ENCODE measurements at regions not wholly inside any gene's neighbourhood (a gene's known extent, or its start where the extent isn't known, plus 50 kb on each side); places are given as distances from the start of the nearest gene placed in this dataset.

DNA sequence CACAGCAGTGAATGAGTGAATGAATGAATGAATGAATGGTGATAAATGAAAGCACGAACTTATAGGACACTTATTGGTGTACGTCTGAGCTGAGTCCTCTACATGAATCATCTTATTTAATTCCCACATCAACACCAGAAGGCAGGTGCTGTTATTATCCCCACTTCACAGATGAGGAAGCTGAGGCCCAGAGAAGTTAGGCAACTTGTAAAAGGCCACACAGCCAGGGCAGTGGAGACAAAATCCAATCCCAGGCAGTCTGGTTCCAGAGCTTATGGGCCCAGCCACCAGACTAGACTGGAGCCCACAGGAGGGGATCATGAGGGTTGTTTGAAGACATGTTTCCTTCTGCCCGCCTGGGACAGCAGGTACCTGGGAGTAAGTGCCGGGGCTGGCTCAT is 364.0 kb downstream of the MN1 start:
- no peak for DNase-seq

DNA sequence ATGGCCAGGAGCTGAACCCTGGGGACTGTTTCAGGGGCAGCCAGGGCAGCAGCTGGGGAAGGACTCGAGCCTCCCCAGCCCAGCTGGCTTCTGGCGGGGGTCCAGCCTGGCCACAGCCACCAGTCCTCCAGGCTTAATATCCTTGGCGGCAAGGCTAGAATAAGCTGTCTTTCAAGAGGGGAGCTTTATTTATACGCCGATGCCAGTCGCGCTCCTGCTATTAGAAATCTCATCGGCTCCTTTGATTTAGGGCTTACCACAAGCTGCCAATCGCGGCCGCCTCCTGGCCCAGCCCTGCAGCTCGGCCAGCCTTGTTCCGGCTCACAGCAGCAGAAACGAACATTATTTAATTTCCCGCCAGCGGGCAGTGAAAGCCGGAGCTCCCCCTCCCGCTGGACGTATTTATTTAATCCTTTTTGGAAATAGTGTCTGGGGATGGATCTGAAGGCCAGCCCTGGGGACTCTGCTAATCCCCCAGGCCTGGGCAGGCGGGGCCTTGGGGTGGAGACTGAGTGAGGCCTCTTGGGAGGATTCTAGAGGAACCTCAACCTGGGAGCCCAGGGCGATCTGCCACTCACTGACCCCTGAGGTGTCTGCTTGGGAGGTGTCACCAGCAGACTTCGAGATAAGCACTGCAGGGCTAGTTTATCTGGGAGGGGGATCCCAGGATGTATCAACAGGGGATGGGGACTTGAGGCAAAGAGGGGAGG is 363.1 kb downstream of the MN1 start:
- DNase-seq: peak; percentile 76

DNA sequence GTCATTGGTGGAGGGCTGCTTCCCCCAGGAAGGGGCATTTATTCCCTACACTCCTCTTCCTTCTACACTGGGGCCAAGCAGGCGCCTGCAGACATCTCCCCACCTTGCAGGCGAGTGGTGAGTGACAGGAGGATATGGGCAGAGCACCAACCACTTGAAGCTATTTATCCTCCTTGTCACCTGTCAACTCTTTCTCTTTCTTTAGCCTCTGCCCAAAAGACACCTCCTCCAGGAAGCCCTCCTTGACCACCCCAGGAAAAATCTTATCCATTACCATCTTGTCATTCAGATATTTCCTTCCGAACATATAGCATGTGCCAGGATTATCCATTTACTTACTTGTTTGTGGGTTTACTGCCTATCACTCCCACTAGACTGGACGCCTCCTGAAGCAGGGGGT is 362.4 kb downstream of the MN1 start:
- no peak for DNase-seq

DNA sequence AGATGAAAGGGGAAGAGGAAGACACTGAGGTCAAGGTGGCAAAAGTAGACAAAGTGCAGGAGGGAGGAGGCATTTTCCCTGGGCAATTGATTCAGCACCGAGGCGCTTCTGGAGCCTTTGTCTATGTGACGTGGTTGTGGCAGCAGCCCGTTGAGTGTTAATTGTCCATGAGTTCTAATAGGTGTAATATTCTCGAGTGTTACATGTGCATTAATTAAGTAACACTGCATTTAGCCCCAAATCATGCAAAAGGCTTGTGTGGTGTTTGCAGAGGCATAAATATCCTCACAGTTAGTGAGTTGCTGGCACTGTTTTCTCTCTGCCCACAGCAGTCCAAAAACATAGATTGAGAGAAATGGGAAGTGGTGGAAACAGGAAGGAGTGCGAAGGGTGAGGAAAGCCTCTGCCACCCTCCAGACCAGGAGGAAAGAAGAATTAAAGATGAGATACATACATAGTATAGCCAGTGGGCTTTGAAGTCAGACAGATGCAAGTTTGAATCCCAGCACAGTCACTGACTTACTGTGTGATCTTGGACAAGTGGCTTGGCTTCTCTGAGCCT is 361.2 kb downstream of the MN1 start:
- DNase-seq: no peak

DNA sequence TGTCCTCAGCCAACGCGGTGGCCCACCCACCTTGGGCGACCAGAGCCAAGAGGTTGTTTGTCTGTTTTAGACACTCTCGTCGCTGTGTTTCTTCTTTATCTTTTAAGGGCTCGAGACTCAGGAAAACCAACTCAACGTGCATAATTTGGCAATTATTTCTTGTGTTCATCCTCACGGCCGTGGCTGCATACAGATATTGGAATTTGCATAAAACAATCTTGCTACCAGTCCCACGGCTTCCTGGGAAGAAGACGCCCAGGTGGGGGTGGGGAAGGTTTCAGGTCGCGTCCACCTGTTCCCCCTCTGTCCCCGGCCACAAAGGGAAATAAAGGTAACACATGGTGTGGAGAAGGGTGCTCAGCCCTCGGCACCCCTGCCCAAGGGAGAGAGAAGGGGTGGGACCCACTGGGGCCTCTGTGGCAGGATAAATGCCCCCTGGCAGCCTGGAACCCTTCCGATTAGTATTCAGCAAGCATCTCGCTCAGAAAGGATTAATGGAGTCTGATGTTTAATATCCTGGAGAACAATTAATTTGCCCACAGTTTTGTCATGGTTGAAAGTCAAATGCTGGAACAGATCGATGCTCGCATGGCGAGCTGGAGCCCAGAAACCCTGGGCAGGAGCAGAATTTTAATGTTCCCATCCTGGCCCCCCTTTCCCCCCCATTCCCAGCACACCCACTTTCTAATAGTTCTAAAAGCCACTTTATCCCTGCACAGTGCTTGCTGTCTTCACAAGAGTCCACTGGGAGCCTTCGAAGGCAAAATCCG is 359.7 kb downstream of the MN1 start:
- no peak for DNase-seq

DNA sequence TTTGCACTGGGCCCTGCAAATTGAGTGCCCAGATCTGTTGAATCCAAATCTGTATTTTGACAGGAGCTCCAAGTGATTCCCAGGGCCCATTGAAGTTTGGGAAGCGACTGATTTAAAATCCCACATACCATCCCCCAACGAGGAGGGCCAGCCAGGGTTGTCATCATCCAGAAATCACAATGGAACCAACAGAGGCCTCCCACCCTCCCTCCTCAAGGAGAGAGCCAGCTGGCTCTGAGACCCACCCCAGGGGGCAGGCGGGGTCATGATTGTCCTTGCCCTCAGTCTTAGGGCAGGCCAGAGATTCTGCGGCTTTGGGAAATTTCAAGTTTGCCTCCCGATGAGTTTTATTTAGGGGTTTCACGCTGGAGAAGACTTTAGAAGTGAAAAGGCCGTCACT is 358.2 kb downstream of the MN1 start:
- DNase-seq: no peak

DNA sequence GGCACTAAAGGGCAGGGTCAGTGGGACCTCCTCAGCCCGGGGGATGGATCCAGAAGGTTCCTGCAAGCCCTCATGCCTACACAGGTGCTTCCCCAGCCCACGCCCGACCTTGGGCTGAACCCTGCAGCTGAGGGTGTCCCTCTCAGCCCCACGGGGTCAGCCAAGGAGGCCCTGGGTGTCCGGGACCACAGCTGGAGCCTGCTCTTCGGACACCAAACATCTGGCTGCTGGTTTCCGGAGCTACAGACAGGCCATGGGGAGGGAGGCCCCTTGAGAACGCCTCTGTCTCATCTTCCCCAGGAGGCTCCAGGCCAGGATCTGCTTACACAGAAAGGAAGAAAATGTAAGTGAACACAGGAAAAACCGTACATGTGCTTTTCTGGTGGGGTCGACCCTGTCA is 355.7 kb downstream of the MN1 start:
- peak; percentile 48 for DNase-seq

DNA sequence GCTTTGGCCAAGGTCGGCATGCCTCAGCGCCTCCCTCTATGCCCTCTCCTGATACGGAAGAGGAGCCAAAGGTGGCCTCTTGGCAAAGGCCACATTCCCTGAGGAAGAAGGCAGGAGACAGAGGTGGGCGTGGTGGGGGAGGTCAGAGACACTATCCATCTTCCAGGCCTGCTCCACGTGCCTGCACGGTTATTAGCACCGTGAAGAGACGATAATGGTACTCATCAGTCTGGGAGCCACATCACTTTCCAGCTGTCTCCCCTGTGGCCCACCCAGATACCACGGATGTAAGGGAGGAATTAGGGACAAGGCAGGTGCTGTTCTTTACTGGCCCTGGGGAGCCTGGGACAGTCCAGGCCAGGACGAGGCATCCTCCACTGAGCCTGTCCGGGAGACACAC is 354.3 kb downstream of the MN1 start:
- DNase-seq: no peak

DNA sequence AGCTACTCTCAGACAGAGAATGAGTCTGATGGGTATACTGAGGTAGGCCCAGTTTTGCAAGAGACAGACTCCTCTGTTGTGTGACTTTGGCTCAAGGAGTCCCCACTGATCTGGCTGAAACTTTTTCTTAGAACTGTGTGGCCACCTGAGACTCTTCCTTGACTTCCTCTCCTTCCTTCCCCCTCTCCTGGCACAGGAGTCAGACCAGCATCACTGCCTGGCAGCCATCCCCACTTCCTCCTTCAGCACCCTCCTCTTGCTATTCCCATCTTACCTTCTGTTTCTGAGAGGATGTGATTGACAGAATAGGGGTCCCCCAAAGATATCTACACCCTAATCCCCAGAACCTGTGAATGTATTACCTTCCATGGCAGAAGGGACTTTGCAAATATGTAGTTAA is 351.1 kb downstream of the MN1 start:
- no peak for DNase-seq

DNA sequence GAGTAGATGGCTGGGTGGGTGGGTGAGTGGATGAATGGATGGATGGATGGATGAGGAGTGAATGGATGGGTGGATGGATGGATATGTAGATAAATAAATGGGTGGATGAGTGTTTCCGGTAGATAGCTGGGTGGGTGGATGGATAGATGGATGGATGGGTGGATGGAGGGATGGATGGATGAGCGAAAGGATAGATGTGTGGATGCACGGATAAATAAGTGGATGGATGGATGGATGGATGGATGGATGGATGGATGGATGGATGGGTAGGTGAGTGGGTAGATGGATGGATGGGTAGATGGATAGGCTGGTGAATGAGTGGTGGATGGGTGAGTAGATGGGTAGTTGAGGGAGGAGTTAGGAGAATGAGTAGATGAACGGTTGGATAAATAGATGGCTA is 349.3 kb downstream of the MN1 start:
- DNase-seq: no peak

DNA sequence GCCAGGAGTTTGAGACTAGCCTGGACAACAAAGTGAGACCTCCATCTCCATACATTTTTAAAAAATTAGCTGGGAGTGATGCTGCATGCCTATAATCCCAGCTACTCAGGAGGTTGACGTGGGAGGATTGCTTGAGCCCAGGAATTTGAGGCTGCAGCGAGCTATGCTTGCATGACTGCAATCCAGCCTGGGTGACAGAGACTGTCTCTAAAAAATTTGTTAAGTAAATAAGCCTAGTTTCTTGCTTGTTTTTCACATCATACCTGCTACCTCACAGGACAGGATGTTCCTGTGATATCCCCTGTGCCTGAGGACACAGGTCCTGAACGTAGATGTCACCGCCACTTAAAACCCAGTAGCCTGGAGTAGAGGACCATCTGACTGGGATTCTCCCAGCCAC is 348.6 kb downstream of the MN1 start:
- DNase-seq: no peak

DNA sequence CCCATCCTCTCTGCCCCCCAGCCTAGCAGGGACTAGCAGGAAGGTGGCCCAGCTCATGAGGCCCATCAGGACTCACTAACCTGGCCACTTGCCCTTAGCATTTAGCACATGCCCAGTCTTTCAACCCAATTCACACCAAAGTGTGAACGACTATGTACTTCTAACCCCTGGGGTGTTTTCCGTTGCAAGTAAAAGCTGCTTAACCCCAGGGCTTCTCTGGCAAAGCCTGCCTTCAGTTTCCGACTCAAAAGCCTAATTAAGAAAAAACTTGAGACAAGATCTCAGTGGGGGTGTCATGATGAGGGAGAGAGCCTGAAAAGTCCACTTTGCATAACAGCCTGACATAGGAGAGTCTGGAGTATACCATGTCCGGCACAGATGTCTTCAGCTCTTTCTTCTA is 347.8 kb downstream of the MN1 start:
- DNase-seq: no peak

DNA sequence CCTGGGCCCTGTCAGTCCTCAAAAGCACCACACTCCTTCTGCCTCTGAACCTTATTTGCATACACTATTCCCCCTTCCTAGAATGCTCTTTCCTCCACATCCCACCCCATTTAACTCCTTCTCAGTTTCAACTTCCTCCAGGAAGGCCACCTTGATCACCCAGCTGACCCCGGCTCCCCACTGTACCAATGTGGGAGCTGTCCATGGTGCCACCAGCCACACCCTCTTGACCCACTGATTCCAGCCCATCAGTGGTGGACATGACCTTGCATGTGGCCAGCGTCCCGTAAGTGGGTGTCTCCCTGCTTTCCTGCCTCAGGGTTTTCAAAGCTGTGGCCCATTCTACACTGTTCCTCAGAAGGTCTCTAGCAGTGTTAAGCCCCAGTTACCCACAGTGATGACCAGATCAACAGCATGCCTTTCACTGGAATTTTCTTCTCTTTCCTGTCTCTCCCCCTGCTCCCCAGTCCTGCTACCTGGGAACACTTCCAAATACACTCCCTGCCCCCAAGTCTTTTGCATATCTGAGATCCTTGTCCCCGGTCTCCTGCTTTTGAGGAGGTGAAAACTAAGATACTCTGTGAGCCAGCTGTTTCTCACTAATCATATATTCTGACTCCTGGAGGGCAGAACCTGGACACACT is 346.6 kb downstream of the MN1 start:
- no peak for DNase-seq

DNA sequence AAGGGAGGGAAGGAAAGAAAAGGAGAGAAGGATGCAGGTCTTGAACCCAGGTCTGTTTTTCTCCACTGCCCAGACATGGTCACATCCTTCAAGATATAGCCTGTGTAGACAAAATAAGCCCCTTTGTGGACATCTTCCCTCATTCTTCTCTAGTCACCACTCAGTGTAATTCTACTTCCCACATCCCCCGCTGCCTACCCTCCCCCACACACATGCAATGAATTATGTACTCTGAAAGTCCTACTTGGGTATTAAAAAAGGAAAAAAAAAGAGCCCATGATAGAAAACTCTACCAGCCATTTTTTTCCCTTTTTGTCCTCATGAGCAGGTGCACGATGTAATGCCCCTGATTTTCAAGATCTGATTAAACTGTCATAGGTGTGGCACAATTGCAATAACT is 346.0 kb downstream of the MN1 start:
- DNase-seq: no peak

DNA sequence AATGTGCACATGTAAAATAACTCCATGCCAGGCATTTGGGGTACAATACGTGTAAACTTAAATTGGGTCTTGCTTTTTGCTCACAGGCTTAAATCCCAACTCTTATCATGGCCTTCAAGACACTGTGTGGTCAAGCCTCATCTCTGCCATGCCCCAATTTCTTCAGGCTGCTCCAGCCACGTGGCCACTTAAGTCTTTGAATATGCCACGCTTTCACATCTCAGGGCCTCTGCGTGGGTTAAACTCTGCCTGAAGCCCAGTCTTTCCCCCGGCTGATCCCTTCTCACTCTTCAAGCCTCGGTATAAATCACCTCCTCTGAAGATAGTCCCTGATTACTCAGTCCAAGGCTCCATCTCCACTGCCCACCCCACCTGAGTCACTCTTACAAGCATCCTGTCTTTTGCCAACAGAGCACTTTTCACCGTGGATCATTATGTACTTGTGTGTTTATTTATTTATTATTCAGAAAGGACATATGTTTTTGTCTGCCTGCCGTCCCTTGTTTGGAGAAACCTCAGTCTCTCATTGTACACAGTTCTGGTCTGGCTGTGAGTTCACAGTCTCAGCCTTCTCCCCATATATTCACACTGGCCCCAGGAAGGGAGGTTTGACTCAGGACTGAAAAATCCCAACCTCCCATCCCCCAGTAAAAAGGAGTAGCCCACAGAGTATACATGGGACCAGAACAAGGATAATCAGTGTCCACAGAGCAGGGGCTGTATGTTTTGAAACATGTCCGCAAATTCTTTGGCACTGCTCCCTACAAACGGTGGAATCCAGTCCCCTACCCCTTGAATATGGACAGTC is 344.7 kb downstream of the MN1 start:
- no peak for DNase-seq

DNA sequence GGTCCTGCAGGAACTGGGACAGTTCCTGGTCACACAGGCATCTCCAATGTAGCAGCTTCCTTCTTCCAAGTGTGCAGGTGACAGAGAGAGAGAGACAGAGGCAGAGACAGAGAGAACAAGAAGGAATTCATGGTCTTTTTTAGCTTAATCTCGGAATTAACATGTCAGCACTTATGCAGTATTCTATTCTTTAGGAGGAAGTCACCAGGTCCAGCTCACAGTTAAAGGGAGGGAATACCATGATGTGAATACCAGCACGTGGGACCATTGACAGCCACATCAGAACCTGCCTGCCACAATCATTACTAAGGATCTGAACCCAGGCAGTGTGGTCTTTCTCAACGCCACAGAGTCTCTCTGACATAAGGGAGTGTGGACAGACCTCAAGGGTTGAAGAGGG is 341.6 kb downstream of the MN1 start:
- no peak for DNase-seq

DNA sequence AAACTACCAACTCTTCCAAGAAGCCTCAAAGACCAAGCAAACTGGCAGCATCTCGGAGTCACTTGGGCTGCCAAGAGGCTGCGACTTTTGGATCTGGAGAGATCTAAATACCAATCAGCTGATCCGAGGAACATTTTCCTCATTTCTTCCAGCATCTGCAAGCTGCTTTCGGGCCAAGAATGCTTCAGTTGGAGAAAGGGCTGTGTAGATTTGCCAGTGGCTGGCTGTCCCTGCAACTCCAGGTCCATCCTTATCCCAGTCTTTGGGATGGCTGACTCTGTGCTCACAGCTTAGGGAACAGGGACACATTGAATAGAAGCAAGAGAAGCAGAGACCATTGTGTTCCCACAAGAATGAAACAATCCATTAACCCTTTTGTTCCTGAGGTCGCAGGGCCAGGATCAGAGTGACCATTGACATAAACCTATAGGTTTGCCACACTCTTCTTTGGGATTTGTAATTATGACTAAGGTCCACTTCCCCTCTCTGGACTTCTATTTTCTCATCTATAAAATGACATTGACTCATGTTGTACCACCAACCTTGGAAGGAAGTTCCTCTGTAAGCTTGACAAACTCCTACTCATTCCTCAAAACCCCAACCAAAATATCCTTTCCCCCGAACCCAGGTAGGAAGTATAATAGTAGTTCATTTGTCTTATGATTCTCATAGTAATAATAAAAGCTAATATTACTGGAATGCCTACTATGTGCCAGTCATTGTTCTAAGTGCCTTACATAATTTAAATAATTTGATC is 340.8 kb downstream of the MN1 start:
- DNase-seq: peak; percentile 81

DNA sequence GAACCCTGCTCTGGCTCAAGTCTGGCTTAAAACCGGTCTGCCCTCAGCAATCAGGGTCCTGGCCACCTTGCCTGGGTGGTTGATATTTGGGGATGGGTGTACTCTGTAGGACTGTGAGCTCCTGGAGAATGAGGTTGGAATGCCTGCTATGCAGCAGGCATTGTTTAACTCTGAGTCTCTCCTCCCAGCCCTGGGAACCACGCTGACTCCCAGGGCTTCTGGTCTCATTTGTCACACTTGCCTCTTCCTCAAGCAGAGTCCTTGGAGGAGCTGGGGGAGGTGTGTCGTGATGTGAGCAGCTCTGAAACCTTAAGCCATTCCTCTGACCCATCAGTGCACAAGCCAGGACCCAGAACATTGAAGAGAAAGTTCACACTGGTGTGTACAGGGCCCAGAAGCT is 340.1 kb downstream of the MN1 start:
- no peak for DNase-seq

DNA sequence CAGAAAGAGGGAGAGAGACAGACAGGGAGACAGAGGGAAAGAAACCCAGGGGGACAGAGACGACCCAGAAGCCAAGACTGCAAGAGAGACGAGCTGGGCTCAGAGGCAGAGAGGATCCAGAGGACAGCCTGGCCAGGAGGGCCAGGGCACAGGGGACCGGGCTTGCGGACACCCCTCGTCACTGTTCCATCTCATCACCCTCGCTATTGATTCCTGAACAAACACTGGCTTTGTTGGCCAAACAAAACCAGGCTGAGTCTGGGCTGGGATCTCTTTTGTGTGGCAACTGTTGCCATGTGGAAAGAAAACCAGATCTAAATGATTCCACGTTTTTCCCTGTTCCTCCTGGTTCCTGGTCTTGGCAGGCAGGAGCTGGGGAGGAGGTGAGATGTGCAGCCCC is 339.4 kb downstream of the MN1 start:
- no peak for DNase-seq

DNA sequence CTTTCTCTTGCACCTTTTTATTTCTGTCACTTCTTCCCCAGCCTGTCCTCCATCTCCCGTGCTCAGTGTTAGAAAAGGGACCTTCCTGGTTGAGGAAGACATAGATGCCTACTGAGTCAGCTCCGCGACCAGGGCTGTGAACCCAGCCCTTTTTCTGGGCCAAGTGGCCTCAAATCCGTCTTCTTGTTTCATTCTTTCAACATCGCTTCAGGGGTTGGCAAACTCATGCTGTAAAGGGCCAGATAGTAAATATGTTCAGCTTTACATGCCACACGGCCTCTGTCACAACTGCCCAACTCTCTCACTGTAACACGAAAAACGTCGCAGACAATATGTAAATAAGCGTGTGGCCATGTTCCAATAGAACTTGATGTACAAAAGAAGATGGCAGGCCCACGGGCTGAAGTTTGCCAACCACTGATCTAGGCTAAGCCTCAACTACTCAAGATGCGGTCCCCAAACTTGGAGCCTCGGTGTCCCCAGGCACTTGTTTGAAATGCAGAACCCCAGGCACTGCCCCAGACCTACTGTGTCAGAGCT is 338.4 kb downstream of the MN1 start:
- DNase-seq: no peak

DNA sequence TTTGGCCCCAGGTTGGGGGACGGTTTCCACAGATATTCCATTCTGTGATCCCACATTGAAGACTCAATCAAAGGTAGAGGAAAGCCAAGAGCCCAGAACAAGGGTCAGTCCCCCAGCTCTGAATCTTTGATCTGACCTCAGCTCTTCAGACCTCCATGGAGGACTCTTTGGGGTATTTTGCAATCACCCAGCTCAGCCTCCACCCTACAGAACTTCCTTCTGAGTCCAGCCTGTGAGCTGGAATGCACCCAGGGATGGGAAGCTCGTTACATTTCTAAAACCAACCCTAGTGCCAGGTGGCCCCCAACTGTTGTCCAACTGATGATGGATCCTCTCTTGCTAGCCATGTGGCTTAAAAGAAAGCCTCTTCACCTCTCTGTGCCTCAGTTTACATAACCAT is 335.3 kb downstream of the MN1 start:
- DNase-seq: no peak

Measured in right hindlimb (tissue), 1 donor.